ENCODE measurements at regions not wholly inside any gene's neighbourhood (a gene's known extent, or its start where the extent isn't known, plus 50 kb on each side); places are given as distances from the start of the nearest gene placed in this dataset.

DNA sequence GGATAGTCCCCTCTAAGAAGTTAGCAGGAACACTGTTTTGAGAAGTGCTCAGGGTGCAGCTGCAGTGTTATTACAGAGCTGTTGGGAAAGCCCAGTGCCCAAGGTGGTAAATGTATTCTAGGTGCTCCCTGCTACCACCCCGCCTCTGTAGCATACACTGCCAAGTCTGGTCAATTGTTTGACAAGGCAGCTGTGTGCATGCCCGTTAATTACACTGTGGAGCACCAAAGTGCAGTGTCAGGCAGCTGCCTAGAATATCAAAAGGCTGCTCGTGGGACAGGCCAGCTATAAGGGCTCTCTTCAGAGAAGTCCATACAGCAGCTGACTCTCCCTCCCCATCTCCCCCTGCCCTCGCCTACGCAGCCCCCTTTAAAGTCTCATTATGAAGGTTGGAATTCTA, 99.9 kb upstream of the KLHL13 start:
- H2BK5ac ChIP-seq (ENCODE audit: low read depth, low read length, poor library complexity, severe bottlenecking), result no peak overlapping the region
- DNase-seq, result no peak
- H3K4me3 ChIP-seq (ENCODE audit: insufficient read depth in 1 of 2, low read depth in 1 of 2, low read length in 2 of 2), result no peak overlapping the region
- H4K8ac ChIP-seq (ENCODE audit: low read length), result no peak overlapping the region
- no peak overlapping the region for H3K9ac ChIP-seq (ENCODE audit: low read length)
- no peak overlapping the region for H3K23ac ChIP-seq (ENCODE audit: low read length in 2 of 2)
- no peak overlapping the region for H2AFZ ChIP-seq (ENCODE audit: low read depth, low read length)
- no peak overlapping the region for H3K4ac ChIP-seq (ENCODE audit: low read depth in 1 of 2, low read length in 2 of 2)
- 60% methylated on average over 2 of the region's 5 CpGs for WGBS
- H3K4me2 ChIP-seq (ENCODE audit: low read length, poor library complexity, severe bottlenecking), result no peak overlapping the region
- no peak overlapping the region for H2AK5ac ChIP-seq (ENCODE audit: low read length, severe bottlenecking)
- no peaks in the 10 kb centered on the region for H3K36me3 ChIP-seq (ENCODE audit: control insufficient read depth in 1 of 2, insufficient read depth in 2 of 2, low read depth in 1 of 2, low read length in 2 of 2)
- no peak overlapping the region for H2BK15ac ChIP-seq (ENCODE audit: low read depth, poor library complexity, severe bottlenecking)
- no peak overlapping the region for H3K14ac ChIP-seq (ENCODE audit: low read length in 2 of 2)
- H3K4me1 ChIP-seq (ENCODE audit: control insufficient read depth, insufficient read depth, low read depth, low read length), result peaks cover 6% of the 10 kb centered on the region
- no peak overlapping the region for H4K91ac ChIP-seq (ENCODE audit: low read length)
- no peak overlapping the region for H2BK12ac ChIP-seq (ENCODE audit: low read length in 2 of 2)
- H3K9me3 ChIP-seq (ENCODE audit: control insufficient read depth, low read length), result no peaks in the 10 kb centered on the region
- no peak overlapping the region for H2BK120ac ChIP-seq (ENCODE audit: low read depth, low read length)
- peaks cover 0 to 17% of the 10 kb centered on the region in 2 experiments for H3K27me3 ChIP-seq (ENCODE audit: control insufficient read depth in 1 of 2, insufficient read depth in 1 of 2, low read length in 2 of 2)
- peak overlapping the region; percentile 81 for H3K27ac ChIP-seq (ENCODE audit: low read length, poor library complexity, severe bottlenecking)
- H3K79me1 ChIP-seq (replicated peaks; ENCODE audit: low read length, poor library complexity, severe bottlenecking), result no peaks in the 10 kb centered on the region
- no peak overlapping the region for H3K18ac ChIP-seq (ENCODE audit: low read depth in 1 of 2, low read length in 2 of 2)

DNA sequence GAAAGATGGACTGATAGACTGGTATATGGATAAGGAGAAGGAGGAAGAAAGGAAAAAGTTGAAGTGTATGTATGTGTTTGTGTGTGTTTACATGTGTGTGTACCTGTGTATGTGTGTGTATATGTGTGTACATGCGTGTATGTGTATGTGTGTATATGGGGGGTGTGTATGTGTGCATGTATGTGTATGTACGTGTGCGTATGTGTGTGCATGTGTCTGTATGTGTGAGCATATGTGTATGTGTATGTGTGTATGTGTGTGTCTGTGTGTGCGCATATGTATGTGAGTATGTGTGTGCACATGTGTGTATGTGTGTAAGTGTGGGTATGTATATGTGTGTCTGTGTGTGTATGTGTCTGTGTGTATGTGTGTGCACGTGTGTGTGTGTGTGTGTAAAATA, 101.5 kb upstream of the KLHL13 start:
- H3K23ac ChIP-seq (ENCODE audit: low read length in 2 of 2), result no peak overlapping the region
- no peak overlapping the region for H2BK5ac ChIP-seq (ENCODE audit: low read depth, low read length, poor library complexity, severe bottlenecking)
- no peak overlapping the region for H2BK120ac ChIP-seq (ENCODE audit: low read depth, low read length)
- no peak overlapping the region for H3K4me2 ChIP-seq (ENCODE audit: low read length, poor library complexity, severe bottlenecking)
- DNase-seq, result no peak
- H3K4me1 ChIP-seq (ENCODE audit: control insufficient read depth, insufficient read depth, low read depth, low read length), result peaks cover 2% of the 10 kb centered on the region
- no peak overlapping the region for H2AK5ac ChIP-seq (ENCODE audit: low read length, severe bottlenecking)
- no peak overlapping the region for H3K14ac ChIP-seq (ENCODE audit: low read length in 2 of 2)
- H3K9me3 ChIP-seq (ENCODE audit: control insufficient read depth, low read length), result no peaks in the 10 kb centered on the region
- H3K9ac ChIP-seq (ENCODE audit: low read length), result no peak overlapping the region
- H3K36me3 ChIP-seq (ENCODE audit: control insufficient read depth in 1 of 2, insufficient read depth in 2 of 2, low read depth in 1 of 2, low read length in 2 of 2), result no peaks in the 10 kb centered on the region
- WGBS, result 92% methylated on average over 3 of the region's 5 CpGs
- H2AFZ ChIP-seq (ENCODE audit: low read depth, low read length), result no peak overlapping the region
- H4K91ac ChIP-seq (ENCODE audit: low read length), result no peak overlapping the region
- H4K8ac ChIP-seq (ENCODE audit: low read length), result no peak overlapping the region
- no peak overlapping the region for H3K4ac ChIP-seq (ENCODE audit: low read depth in 1 of 2, low read length in 2 of 2)
- no peaks in the 10 kb centered on the region for H3K79me1 ChIP-seq (replicated peaks; ENCODE audit: low read length, poor library complexity, severe bottlenecking)
- no peak overlapping the region for H3K27ac ChIP-seq (ENCODE audit: low read length, poor library complexity, severe bottlenecking)
- no peak overlapping the region for H2BK12ac ChIP-seq (ENCODE audit: low read length in 2 of 2)
- no peak overlapping the region for H2BK15ac ChIP-seq (ENCODE audit: low read depth, poor library complexity, severe bottlenecking)
- H3K18ac ChIP-seq (ENCODE audit: low read depth in 1 of 2, low read length in 2 of 2), result no peak overlapping the region
- H3K4me3 ChIP-seq (ENCODE audit: insufficient read depth in 1 of 2, low read depth in 1 of 2, low read length in 2 of 2), result no peak overlapping the region
- peaks cover 0 to 7% of the 10 kb centered on the region in 2 experiments for H3K27me3 ChIP-seq (ENCODE audit: control insufficient read depth in 1 of 2, insufficient read depth in 1 of 2, low read length in 2 of 2)

DNA sequence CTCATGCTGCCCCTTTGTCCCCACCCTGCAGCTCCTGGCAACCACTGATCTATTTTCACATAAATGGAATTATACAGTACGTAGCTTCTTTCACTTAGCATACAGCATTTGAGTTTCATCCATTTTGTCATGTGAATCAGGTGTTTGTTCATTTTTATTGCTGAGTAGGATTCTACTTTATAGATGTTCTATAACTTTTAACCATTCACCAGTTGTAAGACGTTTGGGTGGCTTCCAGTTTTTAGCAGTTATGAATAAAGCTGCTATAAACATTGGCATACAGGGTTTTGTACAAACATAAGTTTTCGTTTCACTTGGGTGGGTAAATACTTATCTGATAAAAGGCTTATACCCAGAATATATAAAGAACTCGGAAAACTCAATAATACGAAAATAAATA, 102.3 kb upstream of the KLHL13 start:
- H2BK5ac ChIP-seq (ENCODE audit: low read depth, low read length, poor library complexity, severe bottlenecking), result no peak overlapping the region
- no peak overlapping the region for H3K4me3 ChIP-seq (ENCODE audit: insufficient read depth in 1 of 2, low read depth in 1 of 2, low read length in 2 of 2)
- H3K79me1 ChIP-seq (replicated peaks; ENCODE audit: low read length, poor library complexity, severe bottlenecking), result no peaks in the 10 kb centered on the region
- H4K8ac ChIP-seq (ENCODE audit: low read length), result no peak overlapping the region
- WGBS, result 93% methylated on average over 2 of the region's 5 CpGs
- H3K4me1 ChIP-seq (ENCODE audit: control insufficient read depth, insufficient read depth, low read depth, low read length), result peaks cover 2% of the 10 kb centered on the region
- no peaks in the 10 kb centered on the region for H3K36me3 ChIP-seq (ENCODE audit: control insufficient read depth in 1 of 2, insufficient read depth in 2 of 2, low read depth in 1 of 2, low read length in 2 of 2)
- no peak overlapping the region for H3K9ac ChIP-seq (ENCODE audit: low read length)
- H3K4ac ChIP-seq (ENCODE audit: low read depth in 1 of 2, low read length in 2 of 2), result no peak overlapping the region
- H2BK12ac ChIP-seq (ENCODE audit: low read length in 2 of 2), result no peak overlapping the region
- no peak overlapping the region for H3K18ac ChIP-seq (ENCODE audit: low read depth in 1 of 2, low read length in 2 of 2)
- H2AFZ ChIP-seq (ENCODE audit: low read depth, low read length), result no peak overlapping the region
- H3K4me2 ChIP-seq (ENCODE audit: low read length, poor library complexity, severe bottlenecking), result no peak overlapping the region
- no peak overlapping the region for H2AK5ac ChIP-seq (ENCODE audit: low read length, severe bottlenecking)
- H2BK120ac ChIP-seq (ENCODE audit: low read depth, low read length), result no peak overlapping the region
- no peak overlapping the region for H4K91ac ChIP-seq (ENCODE audit: low read length)
- H2BK15ac ChIP-seq (ENCODE audit: low read depth, poor library complexity, severe bottlenecking), result no peak overlapping the region
- no peaks in the 10 kb centered on the region for H3K9me3 ChIP-seq (ENCODE audit: control insufficient read depth, low read length)
- no peak overlapping the region for H3K27ac ChIP-seq (ENCODE audit: low read length, poor library complexity, severe bottlenecking)
- peaks cover 0 to 7% of the 10 kb centered on the region in 2 experiments for H3K27me3 ChIP-seq (ENCODE audit: control insufficient read depth in 1 of 2, insufficient read depth in 1 of 2, low read length in 2 of 2)
- H3K23ac ChIP-seq (ENCODE audit: low read length in 2 of 2), result no peak overlapping the region
- no peak overlapping the region for H3K14ac ChIP-seq (ENCODE audit: low read length in 2 of 2)
- no peak for DNase-seq

DNA sequence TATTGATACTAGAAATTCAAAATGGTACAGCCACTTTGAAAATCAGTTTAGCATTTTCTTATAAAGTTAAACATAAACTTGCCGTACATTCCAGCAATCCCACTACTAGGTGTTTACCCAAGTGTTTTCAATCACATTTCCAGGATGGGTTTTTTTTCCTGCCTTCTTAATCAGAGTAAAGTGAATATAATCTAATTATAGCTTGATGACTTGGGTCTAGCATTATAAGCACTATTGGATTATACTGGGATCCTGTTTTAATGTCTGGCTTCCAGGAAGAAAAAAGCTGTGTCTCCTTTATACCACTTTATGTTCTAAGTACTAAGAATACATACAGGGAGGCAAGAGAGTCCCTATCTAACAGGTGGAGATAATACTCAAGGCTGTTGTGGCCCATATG, 103.3 kb upstream of the KLHL13 start:
- H2BK120ac ChIP-seq (ENCODE audit: low read depth, low read length), result no peak overlapping the region
- H4K91ac ChIP-seq (ENCODE audit: low read length), result no peak overlapping the region
- H3K4ac ChIP-seq (ENCODE audit: low read depth in 1 of 2, low read length in 2 of 2), result no peak overlapping the region
- no peak overlapping the region for H3K18ac ChIP-seq (ENCODE audit: low read depth in 1 of 2, low read length in 2 of 2)
- no peak overlapping the region for H2AFZ ChIP-seq (ENCODE audit: low read depth, low read length)
- no peak overlapping the region for H4K8ac ChIP-seq (ENCODE audit: low read length)
- H3K14ac ChIP-seq (ENCODE audit: low read length in 2 of 2), result no peak overlapping the region
- WGBS, result no CpG with 5 or more reads among the region's 1 CpG
- H3K79me1 ChIP-seq (replicated peaks; ENCODE audit: low read length, poor library complexity, severe bottlenecking), result no peaks in the 10 kb centered on the region
- no peak overlapping the region for H3K4me3 ChIP-seq (ENCODE audit: insufficient read depth in 1 of 2, low read depth in 1 of 2, low read length in 2 of 2)
- no peak overlapping the region for H3K27ac ChIP-seq (ENCODE audit: low read length, poor library complexity, severe bottlenecking)
- no peak overlapping the region for H3K9ac ChIP-seq (ENCODE audit: low read length)
- H2BK12ac ChIP-seq (ENCODE audit: low read length in 2 of 2), result no peak overlapping the region
- H3K36me3 ChIP-seq (ENCODE audit: control insufficient read depth in 1 of 2, insufficient read depth in 2 of 2, low read depth in 1 of 2, low read length in 2 of 2), result no peaks in the 10 kb centered on the region
- H3K4me2 ChIP-seq (ENCODE audit: low read length, poor library complexity, severe bottlenecking), result no peak overlapping the region
- no peak overlapping the region for H2AK5ac ChIP-seq (ENCODE audit: low read length, severe bottlenecking)
- H2BK15ac ChIP-seq (ENCODE audit: low read depth, poor library complexity, severe bottlenecking), result no peak overlapping the region
- H3K4me1 ChIP-seq (ENCODE audit: control insufficient read depth, insufficient read depth, low read depth, low read length), result peaks cover 2% of the 10 kb centered on the region
- H3K23ac ChIP-seq (ENCODE audit: low read length in 2 of 2), result no peak overlapping the region
- DNase-seq, result no peak
- H2BK5ac ChIP-seq (ENCODE audit: low read depth, low read length, poor library complexity, severe bottlenecking), result no peak overlapping the region
- H3K9me3 ChIP-seq (ENCODE audit: control insufficient read depth, low read length), result no peaks in the 10 kb centered on the region
- H3K27me3 ChIP-seq (ENCODE audit: control insufficient read depth in 1 of 2, insufficient read depth in 1 of 2, low read length in 2 of 2), result peaks cover 0 to 7% of the 10 kb centered on the region in 2 experiments
